D341Med (cell line): ENCODE measurements at regions not wholly inside any gene's neighbourhood (a gene's known extent, or its start where the extent isn't known, plus 50 kb on each side); places are given as distances from the start of the nearest gene placed in this dataset.
A peak's percentile ranks its signal among the peaks of the same experiment; 100 is the strongest.
"Not testable (repeated sequence)": the region's sequence is repeated elsewhere in the genome, so short reads cannot be mapped to it uniquely, and the experiment has no call there.

ENCODE experiments used
- DNase-seq: peaks from one replicate; pipeline ENCODE4 v3.0.0; 2012; ENCODE audit warnings: low spot score

DNA sequence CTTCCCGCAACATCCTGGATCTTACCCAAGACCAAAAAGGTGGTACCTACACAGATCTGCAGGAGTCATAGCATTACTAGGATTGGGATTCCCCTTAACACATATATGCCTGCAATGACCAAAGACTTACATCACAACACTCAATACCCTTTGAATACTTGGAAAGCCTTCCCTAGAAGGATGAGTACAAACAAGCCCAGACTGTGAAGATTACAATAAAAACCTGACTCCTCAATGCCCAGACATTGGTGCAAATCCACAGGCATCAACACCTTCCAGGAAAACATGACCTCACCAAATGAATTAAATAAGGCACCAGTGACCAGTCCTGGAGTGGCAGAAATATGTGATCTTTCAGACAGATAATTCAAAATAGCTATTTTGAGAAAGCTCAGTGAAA lies 326.8 kb downstream of the TBL1XR1 start:
- no peak for DNase-seq

DNA sequence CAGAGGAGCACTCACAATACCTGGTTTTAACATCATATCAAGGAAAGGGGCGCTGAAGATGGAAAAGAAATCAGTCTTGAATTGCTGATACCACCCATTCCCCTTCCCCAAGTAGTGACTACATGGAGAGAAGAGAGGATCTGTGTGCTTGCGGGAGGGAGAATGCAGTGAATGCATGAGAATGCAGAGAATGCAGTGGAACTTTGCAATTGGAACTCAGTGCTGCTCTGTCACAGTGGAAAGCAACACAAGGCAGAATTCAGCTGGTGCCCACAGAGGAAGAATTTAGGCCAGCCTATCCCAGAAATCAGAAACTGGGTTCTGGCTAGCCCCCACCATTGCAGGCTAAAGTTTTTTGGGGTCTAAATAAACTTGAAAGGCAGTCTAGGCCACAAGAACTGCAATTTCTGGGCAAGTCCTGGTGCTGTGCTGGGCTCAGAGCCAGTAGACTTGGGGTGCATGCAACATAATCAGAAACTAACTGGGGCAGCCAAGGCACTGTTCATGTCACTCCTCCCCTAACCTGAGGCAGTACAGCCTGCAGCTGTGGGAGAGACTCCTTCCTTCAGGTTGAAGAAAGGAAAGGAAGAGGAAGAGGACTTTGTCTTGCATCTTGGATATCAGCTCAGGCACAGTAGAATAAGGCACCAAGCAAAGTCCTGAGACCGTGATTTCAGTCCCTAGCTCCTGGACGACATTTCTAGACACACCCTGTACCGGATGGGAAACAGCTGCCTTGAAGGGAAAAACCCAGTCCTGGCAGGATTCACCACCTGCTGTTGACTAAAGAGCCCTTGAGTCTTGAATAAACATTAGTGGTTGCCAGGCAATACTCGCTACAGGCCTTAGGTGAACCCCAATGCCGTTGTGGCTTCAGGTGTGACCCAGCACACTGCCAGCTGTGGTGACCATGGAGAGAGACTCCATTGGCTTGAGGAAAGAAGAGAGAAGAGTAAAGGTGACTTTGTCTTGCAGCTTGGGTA lies 329.3 kb downstream of the TBL1XR1 start:
- DNase-seq, result no peak

DNA sequence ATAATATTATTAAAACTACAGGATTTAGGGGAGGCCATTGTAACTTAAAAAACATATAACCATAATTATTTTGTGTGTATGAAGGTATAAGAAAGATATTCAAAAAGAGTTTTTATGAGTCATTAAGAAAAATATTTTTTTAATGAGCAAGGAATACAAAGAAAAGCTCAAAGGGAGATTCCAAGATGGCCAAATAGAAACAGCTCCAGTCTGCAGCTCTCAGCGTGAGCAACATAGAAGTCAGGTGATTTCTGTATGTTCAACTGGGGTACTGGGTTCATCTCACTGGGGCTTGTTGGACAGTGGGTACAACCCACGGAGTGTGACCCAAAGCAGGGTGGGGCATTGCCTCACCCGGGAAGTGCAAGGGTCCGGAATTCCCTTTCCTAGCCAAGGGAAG lies 336.1 kb downstream of the TBL1XR1 start:
- no peak for DNase-seq

DNA sequence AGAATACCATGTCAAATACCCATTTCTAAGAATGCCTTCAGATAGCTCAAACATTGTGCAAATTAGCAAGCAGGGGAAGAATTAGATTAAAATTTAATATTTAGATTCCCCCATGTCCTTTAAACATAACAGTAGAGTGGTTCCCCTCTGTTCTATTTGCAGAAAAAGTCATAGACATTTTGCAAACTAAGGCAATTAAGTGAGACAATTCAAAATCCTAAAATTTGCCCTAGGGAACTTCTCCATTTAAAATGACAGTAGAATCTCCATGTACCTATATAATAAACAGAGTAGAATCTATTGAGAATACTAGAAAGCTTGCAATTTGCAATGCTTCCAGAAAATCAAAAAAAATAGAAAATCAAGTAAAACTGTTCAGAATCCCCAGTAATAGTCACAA lies 340.6 kb downstream of the TBL1XR1 start:
- DNase-seq, result no peak

DNA sequence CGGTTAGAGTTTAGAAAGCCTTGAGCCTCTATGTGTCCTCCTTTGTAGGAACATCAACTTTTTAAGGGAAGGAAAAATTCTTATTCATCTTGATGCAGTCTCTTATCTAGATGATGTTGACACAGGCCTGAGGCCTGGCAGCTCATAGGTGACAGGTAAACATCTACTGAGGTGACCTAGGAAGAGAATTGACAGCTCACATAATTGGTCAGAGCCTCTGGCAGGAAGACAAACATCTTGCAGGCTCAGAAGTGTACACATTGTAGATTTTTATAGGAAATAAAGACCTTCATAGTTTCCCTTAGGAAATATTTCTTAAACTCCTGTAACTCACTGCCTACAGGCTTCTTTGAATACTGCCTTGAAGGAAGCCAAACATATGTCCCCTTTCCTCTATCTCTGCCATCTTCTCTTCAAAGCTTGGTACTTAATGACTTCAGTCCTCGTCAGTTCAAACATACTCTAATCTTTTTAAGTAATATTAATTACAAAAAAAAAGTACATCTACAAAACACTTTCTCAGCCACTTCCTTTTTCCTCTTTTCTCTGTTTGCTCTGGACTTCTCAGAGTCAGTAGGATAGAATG lies 341.3 kb downstream of the TBL1XR1 start:
- no peak for DNase-seq

DNA sequence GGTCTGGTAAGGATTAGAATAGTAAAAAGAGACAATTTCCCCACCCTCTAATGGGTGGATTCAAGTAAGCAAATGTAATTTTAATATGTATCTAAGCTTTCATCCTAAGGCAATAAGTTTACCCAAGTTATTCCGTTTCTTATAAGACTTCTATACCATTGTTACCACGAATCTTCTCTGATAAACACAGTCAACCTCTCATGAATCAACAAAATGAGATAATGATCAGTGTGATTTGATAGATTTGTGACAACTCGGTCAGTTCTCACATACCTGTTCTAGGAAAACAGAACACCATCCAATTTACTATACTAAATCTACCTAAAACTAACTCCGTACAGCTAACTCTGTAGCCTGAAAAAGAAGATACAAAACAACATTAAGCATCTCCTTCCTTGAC lies 342.1 kb downstream of the TBL1XR1 start:
- no peak for DNase-seq

DNA sequence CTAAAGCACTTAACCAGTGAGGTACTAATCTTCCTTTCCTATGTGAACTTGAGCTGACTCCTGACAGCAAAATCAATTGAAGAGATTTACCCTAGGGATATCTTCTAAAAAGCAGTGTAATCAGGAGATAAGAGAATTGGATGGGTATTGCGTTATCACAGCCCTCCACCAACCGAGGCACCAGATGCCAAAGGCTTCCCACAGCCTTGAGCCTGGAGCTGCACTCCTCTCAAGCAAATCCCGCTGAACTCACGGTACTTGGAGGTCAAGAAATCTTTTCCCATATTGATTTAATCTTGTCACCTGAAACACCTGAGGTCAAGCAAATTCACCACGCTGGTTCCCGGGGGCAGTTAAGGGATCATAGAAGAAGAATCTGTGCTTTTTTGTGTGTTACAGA lies 346.8 kb downstream of the TBL1XR1 start:
- DNase-seq, result peak; percentile 69

DNA sequence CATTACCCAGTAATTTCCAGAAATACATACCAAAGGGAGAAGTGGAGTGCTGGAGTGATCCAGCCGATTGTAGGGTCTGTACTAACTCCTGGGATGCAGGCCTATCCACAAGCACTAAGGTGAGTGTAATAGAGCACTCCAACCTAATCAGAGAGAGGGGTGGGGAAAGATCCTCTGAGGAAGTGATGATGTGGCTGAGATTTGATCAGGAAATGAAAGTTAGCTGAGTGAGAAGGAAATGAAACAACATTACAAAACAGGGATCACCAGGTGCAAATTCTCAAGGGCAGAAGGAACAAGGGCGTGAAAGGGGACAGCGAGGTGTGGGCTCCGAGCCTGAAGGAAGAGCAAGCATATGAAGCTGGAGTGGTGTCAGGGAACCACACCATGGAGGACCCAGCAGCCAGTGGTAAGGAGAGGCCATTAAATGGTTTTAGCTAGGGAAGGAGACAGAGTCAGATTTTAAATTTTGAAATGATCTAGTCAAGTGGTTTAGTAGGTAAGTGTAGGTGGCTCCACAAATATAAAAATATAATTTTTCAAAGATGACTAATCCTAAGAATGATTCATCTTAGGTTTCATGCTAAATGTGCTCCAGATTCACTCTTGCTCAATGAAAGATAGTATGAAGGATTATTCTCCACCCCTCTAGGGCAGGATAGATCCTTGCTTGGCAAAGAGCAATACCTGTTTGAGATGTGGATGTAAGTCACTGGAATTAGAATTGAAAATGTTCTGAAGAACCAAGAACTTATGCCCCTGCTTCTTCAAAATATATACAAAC lies 348.7 kb downstream of the TBL1XR1 start:
- no peak for DNase-seq

DNA sequence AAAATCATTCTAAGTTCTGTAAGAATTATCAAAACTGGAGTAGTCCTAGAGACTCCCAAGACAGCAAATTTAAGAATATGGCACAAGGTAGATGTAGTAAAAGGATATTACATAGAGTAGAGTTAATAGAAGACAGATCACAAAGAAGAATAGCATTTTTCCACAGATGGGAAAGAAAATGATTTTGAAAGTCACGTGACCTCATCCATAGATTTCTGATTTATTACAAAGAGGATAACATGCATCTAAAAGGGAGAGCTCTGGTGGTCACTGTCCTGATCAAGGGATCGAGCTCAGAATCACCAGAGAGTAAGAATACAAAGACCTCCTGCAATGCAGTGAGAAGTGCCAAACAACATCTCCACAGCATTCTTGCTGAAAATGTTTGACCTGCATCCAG lies 354.4 kb downstream of the TBL1XR1 start:
- no peak for DNase-seq

DNA sequence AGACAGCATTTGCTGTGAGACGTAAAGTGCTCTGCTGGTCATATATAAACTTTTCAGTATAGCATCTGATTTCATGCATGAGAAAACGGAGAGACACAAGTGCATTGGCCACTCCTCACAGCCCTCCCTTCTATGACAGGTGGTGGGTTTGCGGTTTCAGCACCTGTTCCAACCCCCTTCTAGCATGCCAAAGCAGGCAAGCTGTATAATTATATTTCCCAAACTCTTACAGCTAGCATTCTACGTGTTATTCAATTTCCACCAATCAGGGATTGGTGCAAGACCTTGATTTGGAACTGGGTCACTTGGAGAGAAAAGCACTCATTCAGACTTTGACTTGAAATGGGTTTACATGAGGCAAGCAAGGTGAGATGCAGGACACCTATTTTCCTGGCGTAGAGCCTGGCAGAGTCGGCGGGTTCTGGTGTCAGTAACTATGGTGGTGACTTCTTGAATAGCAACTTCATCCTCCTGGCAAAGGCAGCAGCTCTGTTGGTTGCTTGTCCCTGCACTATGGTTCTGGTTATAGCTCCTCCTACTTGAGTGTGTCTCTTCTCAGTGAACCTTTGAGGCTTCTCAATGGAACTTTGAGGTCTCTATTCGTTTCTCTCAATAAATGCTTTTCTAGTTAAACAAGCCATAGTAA lies 356.5 kb downstream of the TBL1XR1 start:
- no peak for DNase-seq

DNA sequence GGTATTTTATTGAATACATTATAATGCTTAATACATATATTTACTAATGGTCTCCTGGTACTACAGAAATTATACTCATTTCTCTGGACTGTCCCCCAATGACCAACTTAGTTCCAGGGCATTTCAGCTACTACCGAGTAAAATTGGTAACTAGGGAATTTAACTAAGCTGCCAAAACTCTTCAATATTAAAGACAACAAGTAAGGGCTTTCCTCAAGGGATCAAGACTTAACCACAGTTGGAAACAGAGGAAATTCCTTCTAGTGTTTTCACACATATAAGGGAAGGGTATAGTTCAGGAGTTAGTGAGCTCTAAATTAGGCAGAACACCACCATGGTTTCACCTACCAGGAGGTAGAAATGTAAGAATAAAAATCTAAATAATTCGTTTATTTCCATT lies 357.4 kb downstream of the TBL1XR1 start:
- DNase-seq, result no peak

DNA sequence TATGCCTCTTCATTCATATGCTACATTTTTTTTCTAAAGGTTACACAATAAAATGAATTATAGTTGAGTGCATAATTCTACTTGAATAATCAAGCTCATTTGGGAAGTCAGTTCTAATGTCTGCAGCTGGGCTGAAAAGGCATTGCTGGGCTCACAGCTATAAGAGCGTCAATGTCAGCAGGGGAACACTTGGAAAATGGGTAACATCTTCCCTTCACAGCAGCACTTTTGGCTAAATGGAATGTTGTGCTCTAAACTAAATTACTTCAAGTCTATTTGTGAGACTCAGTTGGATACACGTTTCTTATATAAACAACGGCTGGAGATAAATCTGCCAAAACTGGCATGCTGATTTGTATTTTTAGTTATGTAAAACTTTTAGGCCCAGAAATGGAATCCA lies 357.8 kb downstream of the TBL1XR1 start:
- no peak for DNase-seq

DNA sequence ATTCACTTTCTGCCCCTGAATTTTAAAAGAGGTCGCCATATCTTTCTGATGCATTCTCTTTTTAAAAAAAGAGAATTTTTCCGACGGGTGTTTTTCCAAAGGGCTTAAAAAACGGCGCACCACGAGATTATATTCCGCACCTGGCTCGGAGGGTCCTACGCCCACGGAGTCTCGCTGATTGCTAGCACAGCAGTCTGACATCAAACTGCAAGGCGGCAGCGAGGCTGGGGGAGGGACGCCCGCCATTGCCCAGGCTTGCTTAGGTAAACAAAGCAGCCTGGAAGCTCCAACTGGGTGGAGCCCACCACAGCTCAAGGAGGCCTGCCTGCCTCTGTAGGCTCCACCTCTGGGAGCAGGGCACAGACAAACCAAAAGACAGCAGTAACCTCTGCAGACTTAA lies 370.0 kb downstream of the TBL1XR1 start:
- DNase-seq, result not testable (repeated sequence)

DNA sequence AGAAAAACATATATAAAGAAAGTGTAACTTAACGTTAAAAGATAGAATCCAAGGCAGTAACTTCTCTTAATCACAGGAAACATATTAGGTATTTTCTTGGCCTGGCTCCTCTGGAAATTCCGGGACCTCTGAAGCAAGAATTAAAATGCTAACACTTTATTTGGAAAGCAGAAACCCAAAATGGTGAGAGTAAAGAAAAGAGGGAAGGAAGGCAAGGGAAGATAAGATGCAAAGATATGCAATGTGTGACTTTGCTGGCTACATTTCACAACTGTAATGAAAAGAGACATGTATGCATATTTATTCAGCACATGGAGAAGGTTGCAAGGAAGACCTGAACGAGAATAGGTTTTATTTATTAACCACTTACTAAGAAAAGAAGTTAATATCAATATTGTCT lies 372.5 kb downstream of the TBL1XR1 start:
- no peak for DNase-seq

DNA sequence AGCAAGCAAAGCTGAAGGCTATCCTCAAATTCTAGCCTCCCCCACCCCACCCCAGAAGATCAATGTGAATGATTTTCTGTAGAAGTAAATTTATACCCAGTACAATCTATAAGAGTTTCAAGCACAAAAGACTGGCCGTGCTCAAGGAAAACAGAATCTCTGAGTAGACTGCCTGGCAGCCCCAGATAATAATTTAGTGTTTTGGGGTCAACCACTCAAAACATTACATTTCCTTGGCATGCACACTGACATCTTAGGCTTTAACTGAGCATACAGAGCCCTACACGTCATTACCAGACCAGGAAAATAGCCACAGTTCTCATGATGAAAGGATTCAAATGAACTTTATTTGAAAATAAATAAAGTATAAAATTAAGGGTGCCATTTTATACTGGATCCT lies 376.5 kb downstream of the TBL1XR1 start:
- no peak for DNase-seq

DNA sequence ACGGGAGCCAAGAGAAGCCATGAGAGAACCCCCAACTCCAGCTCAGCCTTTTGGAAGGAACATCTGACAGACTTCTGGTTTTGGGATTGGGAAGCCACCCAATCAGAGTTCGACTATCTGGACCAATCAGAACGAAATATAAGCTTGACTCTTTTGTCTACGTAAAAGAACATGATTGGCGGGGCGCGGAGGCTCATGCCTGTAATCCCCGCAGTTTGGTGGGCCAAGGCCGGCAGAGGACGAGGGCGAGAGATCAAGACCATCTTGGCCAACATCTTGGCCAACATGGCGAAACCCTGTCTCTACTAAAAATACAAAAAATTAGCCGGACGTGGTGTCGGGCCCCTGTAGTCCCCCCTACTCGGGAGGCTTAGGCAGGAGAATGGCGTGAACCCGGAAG lies 380.3 kb downstream of the TBL1XR1 start:
- no peak for DNase-seq

DNA sequence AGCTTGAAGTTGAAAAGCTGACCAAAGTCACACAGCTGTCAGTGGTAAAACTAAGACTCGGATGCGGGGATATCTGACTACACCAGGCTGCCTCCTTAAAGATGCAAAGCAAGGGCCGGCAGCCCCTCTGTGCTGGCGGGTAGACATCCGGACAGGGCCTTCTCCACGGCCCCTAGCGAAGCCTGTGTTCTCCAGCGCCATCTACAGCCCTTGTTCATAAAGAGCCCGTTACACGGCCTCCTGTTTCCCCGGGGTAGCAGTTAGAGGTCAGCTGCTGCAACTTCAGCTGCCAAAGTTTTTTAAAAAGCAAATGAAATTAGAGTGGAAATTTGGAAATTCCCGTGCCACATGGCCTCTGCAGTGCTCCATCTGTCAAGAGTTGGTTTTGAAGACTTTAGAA lies 383.0 kb downstream of the TBL1XR1 start:
- peak; percentile 73 for DNase-seq

DNA sequence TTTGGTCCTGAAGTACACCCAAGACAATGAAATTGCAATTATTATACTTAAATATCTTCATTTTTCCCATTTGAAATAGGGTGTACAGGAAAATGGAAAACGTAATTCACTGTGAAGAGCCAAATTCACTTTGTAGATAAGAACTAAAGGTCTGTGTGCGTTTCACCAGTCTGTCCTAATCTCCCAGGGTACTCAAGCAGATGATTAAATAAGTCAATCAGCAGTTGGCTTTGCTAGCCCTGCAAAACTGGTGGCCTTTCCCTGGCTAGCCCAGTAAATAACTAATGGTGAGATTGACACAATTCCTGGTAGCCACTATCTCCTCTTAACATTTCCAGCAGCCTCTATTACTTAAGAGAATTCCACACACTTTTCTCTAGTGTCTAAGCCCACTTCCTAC lies 389.3 kb downstream of the TBL1XR1 start:
- no peak for DNase-seq

DNA sequence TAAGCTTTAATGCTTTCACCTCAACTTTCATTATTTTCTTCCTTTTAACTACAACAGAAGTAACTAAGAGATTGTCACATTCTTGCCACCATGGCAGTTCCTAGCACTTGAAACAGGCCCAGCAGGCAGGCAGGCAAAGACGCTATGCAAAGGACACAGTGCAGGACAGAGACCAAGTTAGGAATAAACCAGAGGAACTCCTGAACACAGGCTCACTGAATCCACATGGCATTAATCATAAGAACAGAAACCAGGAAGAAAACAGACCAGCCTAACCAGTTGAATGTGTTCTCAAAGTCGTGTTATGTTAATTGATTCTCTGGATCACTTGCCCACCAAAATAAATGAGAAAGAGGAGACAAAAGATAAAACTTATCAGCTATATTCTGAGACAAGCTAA lies 397.6 kb downstream of the TBL1XR1 start:
- no peak for DNase-seq

DNA sequence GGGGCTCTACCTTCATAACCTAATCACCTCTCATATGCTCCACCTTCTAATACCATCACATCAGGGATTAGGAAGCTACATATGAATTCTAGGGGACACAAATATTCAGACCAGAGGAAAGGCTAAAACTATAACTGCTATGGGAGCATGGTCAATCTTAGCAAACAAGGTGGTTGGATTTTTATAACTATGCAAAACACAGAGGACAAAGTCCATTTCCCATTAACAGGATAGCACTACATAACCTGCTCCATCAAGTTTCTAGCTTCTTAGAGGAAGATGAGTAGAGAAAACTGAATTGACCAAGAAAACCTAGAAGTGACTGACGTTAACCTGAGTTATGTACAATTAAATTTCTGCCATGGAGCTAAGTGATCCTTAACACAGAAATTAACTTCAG lies 398.6 kb downstream of the TBL1XR1 start:
- no peak for DNase-seq

DNA sequence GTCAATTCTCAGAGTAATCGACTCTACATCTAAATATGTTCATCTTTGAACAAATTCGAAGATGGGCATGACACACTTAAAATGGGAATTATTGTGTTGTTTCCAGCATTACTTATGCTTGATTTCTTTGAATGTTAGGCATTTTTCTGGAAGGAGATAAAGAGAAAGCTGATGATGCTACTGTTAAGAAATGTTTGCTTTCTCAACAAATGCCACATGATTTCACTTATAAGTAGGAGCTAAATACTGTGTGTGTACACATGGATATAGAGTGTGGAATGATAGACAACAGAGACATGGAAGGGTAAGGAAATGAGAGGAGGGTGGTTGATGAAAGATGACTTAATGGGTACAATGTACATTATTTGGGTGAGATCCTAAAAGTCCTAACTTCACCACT lies 400.9 kb downstream of the TBL1XR1 start:
- no peak for DNase-seq

DNA sequence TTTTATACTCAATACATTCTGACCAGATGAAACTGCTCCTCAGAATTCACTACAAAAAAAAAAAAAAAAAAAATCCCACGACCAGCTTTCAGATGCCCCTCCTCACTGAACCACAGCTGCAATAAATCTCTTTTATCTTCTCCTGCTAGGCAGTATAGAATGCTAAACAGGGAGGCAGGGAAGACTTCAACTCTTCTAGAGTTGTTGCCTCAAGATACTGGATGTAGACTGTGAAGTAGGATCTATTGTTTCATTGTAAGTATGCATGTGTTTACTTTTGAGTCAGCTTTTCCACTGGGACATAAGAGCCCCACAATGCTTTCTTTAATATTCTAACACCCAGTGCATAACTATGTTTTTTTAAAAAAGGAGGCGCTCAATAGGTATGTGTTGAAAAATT lies 401.4 kb downstream of the TBL1XR1 start:
- no peak for DNase-seq
